Esophagus squamous epithelium (tissue), 4 donors: ENCODE measurements at regions not wholly inside any gene's neighbourhood (a gene's known extent, or its start where the extent isn't known, plus 50 kb on each side); places are given as distances from the start of the nearest gene placed in this dataset.
"Not testable (repeated sequence)": the region's sequence is repeated elsewhere in the genome, so short reads cannot be mapped to it uniquely, and the experiment has no call there.

Experiments used
- POLR2A ChIP-seq, 4 donors: fragments of 450-650 bp; IDR thresholded peaks; one replicate each; pipeline ENCODE4 v1.6.1; 2017; ENCODE audit warnings: antibody characterized with exemption in 4 of 4, mild to moderate bottlenecking in 4 of 4, moderate library complexity in 3 of 4
- TF ChIP-seq, protein P1 (sequence below), 6 experiments: fragments of 450-650 bp in 4 of 6; fragments of 200-600 bp in 2 of 6; sonication (generic) in 2 of 6; IDR thresholded peaks; one replicate each; pipeline ENCODE4 v1.5.1; 2016 to 2019; ENCODE audit warnings: antibody characterized with exemption in 6 of 6, mild to moderate bottlenecking in 4 of 6, moderate library complexity in 4 of 6

DNA sequence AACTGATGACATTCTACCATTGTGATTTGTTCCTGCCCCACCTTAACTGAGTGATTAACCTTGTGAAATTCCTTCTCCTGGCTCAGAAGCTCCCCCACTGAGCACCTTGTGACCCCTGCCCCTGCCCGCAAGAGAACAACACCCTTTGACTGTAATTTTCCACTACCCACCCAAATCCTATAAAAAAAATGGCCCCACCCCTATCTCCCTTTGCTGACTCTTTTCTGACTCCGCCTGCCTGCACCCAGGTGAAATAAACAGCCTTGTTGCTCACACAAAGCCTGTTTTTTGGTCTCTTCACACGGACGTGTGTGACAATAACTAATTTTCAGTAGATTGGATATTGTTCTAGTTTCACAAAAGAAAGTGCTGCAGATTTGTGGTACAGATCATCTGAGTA, 492.2 kb downstream of the RAPGEF2 start:
- TF ChIP-seq, protein P1, sequence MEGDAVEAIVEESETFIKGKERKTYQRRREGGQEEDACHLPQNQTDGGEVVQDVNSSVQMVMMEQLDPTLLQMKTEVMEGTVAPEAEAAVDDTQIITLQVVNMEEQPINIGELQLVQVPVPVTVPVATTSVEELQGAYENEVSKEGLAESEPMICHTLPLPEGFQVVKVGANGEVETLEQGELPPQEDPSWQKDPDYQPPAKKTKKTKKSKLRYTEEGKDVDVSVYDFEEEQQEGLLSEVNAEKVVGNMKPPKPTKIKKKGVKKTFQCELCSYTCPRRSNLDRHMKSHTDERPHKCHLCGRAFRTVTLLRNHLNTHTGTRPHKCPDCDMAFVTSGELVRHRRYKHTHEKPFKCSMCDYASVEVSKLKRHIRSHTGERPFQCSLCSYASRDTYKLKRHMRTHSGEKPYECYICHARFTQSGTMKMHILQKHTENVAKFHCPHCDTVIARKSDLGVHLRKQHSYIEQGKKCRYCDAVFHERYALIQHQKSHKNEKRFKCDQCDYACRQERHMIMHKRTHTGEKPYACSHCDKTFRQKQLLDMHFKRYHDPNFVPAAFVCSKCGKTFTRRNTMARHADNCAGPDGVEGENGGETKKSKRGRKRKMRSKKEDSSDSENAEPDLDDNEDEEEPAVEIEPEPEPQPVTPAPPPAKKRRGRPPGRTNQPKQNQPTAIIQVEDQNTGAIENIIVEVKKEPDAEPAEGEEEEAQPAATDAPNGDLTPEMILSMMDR (IDR thresholded peaks at IDR 0.05), result not testable (repeated sequence)
- TF ChIP-seq POLR2A (IDR thresholded peaks at IDR 0.05), result not testable (repeated sequence)
